Stimulated activated CD8-positive, alpha-beta memory T cell treated with anti-CD3 and anti-CD28 coated beads, Interleukin-2, amount 100 ng/mL, for 48 hours (primary cell): ENCODE measurements at regions not wholly inside any gene's neighbourhood (a gene's known extent, or its start where the extent isn't known, plus 50 kb on each side); places are given as distances from the start of the nearest gene placed in this dataset.

Experiments used
- DNase-seq, 2 donors: peaks; one replicate each; pipeline ENCODE4 v3.0.0-alpha.2; 2020; ENCODE audit warnings: low read depth in 2 of 2

DNA sequence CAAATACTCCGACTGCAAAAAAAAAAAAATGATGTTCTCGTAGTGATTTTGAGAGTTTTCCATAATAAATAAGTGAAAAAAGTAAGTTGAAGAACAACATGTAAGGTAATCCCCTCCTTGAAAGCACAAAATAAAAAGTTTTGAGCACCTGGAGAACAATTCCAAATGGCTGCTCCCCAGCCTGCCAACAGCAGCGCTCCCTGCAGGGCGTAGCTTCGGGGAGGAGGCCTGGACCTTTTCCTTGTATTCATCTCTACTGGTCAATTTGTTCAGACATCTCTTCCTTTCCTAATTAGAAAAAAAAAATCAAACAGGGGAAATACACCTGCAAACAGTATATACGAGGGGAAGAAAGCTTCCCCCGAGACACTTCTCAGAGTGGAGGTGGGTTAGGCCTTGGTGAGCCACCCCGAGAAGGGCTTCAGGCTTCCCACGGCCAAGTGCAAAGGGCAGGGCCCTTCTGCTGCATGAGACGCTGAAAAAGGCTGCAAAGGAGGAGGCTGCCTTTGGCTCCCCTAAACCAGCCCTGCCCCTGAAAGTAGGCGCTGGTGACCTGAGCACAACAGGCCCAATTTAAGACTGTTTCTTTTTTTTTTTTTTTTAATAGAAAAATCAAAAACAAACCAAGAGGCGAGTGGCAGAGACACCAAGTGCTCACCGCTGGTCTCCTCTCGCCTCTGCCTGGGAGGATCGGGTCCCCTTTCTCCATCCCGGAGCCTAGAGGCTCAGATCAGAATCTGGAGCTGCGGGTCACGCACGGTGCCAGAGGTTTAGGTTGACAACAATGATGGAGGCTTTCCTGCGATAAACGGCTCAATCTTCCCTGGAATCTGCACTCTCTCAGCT, 193.1 kb upstream of the FOXF1 start:
- DNase-seq = no peak

DNA sequence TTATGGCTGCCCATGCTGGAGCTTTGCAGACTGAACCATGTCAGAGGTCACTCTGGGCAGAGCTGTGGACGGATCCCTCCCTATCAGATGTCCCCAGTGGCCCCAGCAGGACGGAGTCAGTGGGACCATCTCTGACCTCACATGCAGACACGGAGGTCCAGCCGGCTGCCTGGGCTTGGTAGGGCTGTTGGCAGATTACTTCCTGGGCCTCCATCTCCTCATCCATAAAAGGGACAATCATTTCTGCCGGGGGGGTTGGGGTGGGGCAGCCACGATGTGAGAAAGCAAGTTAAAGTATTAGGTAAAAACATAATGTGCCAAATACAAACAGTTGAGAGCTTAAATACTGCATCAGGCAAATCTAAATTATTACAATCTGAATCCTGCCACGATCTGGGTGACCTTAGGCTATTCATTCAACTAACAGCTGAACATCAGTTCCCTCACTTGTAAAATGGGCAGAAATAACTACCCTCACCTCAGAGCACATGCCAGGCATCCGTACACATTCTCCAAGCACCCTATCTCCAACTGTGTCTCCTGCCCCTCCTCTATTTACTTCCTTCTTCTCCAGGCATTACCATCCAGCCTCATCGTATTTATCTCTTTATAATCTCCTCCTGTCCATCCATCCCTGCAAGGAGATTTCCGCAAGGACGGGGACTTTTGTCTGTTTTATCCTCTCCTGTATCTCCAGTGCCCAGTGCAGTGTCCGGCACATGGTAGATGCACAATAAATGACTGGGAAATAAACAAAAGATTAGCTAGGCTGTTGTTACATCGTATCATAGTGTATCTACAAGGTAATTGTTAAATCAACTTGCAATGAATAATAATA, 192.3 kb upstream of the FOXF1 start:
- no peak for DNase-seq

DNA sequence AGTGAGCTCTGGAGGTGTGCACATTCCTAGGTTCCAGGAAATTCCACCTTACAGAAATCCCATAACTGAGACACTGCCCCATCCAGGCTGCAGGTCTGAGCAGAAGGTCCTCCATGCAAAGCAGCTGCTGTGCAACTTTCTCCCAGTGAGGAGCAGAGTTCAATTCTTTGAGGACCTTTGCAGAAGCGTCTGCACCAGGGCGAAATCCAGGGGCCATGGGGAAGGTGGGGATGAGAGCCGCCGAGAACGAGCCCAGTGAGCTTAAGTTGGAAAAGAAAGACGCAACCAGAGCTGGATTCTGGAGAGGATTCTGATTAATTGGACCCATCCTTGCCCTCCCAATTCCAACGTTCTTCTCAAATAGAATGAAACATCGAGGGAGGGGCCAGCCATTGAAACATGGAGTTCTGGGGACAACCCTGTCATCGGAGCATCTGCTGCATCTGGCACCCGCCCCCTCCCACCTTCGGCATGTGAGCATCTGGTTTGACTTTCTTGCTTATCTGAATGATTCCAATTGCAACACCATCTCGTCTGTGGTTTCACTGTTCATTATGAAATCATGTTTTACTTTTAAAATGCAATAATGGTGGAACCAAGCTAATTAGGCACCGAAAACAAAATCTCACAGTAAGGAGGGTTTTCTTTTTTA, 190.6 kb upstream of the FOXF1 start:
- no peak for DNase-seq

DNA sequence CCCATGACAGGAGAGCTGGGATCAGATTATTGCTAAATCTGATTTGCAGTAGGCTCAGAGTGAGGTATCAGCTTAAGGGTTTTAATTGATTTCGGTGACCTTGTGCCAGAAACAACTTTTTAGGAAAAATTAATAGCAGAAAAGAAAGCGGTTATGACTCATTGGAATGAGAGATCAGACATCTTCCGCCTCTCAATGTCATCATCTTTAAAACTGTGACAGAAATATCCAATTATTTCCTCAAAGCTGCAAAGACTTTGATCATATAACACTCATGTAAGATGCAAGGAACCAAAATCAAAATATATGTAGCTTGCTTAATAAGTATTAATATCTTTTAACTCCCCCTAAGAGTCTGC, 190.1 kb upstream of the FOXF1 start:
- DNase-seq = no peak

DNA sequence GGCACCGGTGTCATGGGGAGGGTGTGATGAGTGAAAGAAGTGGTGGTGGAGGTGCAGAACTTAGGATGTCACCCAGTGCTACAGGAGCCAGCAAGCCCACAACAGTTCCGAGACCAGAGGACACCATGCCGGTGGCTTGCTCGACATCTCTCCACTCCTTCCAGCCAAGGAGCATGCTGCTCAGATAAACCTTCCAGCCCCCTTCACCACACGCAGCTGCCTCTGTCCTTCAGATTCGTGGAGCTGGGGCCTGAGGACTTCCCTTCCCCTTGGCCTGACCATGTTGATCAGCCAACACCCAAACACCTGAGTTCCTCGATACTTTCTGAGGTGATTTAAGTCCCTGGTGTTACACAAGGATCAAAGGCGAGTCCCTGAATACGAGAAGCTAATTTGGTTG, 188.8 kb upstream of the FOXF1 start:
- DNase-seq = no peak

DNA sequence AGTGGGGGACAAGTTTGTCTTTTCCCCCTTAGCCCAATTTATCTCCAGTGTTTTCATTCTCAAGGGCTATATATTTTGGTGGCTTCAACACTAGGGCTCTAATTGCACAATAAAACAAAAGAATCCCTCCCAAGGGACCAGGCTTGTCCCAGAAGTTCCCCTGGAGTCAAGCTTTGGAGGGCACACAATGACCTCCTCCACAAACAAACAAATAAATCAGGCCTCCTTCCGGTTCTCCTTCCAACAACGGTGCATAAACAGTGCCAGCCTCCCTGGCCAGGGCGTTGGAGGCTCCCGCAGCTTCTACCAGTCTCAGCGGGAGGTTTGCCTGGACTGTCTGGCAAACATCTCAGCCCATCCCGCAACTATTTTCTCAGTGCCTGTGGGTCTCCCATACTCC, 188.0 kb upstream of the FOXF1 start:
- DNase-seq = no peak

DNA sequence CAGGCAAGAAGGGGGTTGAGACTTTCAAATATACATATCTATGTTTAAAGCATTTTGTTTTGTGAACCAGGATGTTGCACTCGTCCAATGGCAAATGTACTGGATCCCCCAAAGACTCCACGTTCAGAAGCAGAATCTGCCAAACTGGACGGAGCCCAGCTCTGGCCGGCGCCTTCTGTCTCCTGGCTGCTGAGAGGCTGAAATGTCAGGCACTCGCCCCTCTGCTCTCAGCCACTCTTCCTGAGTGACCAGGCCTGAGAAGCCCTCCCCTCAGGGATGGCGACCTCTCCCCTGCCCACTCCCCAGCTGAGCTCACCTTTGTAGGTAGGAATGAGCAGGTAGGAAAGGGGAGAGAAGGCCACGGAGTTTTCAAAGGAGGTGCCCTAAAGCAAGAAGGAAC, 187.5 kb upstream of the FOXF1 start:
- no peak for DNase-seq

DNA sequence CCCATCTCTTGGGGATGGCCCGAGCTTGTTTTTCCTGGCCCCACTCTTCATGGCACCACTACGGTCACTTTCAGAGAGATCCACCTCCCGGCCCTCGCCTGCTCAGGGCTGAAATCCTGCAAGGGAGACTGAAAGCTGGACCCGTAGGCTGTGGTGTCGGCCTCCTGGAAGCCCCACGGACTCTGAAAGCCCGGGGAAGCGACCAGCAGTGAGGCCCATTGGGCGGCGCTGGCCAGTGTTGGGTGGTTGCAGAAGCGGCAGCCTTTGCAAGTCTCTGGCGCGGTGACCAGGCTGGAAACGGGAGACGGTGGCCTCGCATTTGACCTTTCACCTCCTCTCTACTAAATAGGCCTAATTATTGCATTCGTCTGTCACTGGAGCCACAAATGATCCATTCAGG, 186.0 kb upstream of the FOXF1 start:
- DNase-seq = no peak

DNA sequence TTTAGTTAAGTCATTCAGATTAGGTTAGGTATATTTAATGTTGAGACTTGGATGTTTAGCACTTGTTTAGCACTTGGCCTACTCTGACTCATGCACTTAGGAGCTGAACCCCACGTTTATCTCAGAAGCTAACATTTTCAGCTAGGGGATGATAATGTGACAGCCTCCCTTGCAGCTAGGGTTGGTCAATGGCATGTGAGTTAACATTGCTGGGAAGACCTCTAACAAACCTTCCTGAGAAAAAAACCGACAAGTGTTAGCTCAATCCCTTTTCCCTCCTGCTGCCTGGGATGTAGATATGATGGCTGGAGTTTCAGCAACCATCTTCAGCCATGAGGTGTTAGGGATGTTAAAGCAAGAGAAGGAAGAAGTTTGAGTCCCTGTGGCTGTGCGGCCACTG, 185.0 kb upstream of the FOXF1 start:
- DNase-seq = no peak

DNA sequence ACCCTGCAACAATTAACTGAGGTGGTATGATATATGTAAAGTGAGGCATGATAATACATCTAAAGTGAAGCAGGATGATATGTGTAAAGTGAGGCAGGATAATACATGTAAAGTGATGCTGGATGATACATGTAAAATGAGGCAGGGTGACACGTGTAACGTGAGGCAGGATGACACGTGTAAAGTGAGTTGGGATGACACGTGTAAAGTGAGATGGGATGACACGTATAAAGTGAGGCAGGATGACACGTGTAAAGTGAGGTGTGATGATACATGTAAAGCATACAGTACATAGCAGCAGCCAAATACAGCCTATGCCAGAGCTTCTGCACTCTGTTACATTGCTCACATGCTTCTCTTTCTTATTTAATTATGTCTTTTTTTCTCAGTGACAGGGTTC, 184.4 kb upstream of the FOXF1 start:
- no peak for DNase-seq

DNA sequence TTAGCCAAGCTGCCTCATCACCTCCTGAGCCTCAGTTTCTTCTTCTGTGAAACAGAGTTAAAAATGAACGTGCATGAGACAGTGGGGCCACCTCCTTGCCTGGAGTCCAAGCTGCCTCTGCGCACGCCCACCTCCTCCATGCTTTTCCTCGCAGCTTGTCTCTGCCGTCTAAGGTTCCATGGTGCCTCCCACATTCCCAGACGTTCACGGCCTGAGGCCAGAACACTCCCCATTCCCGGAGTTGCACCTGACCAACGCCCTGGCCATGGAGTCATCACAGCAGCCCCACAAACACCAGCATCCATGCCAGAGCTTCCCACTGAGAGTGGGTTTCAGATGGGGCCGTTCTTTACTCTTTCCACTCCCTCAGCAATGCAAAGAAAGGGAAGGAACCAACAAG, 183.0 kb upstream of the FOXF1 start:
- DNase-seq = no peak

DNA sequence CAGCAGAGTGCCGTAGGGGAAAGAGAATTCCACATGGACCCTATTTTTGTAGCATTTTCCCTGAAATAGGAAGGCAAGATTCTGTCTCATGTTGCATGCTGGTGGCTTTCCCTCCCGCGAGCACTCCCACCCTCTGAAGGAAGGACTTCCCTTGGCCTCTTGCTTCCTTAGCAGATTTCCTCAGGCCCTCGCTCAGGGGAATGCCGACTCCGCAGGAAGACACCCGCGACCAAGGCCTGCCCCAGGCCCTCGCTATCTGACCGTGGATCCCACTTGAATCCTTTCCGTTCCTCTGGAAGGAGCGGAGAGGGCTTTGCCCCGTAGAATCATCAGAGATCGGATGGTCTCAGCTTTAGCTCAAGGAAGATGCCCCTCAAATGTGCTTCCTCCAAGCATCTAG, 179.4 kb upstream of the FOXF1 start:
- DNase-seq = no peak

DNA sequence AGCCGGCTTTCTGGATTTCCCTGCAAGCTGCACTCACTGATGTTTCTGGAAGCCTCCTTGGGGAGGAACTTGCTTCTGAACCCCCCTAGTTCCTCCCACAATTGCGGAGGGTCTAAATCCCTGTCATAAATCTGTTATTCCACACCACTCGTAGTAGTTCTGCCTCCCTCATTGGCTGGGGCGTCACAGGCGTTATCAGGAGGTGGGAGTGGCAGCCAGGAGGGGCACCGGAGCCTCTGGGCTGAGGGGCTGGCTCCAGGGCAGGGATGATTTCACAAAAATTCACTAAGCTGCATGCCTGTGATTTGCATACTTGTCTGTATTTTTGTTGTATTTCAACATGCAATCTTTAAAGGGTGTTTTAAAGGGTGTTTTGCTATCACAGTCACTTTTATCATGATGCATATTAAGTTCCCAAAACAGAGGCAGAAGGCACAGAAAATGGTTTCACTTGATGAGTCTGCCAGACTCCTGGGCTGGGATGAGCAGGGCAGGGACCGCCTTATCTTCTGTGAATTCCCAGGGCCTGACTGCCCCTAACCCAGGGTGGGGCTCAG, 176.2 kb upstream of the FOXF1 start:
- no peak for DNase-seq

DNA sequence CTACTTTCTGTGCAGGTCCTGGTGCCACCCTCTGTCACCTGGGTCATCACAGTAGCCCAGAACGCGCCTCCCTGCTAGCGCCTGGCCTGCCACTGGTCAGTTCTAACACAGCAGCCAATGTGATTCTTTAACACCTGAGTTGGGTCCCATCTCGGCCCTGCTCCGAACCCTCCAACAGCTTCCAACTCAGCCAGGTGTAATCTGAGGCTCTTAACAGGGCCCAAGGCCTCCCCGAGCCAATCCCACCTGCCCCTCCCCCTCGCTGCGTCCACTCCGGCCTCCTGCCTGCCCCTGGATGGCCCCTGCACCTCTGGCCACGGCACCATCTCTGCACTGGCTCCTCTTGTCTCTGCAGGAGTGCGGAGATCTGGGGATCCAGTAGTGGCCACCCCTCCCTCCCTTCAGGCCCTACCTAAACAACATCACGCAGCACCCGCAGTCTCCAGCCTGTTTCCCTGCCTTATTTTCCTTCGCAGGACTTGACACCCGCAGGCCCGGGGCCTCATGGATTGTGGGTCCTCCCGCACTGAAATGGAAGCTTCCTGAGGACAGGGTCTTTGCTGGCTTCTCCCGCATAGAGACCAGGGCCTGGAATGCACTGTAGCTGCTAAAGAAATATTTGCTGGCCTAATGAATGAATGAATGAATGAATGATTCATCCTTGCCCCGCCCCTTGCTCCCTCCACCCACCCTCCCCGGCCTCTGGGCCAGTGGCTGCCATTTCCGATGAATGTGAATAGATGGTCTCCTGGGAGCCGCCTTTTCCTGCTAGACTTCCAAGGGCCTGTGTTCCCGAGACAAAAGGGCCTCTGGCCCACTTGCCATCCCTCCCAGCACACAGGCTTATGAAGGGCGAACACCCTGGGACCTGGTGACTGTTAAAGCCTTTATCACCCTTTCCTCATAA, 174.8 kb upstream of the FOXF1 start:
- no peak for DNase-seq

DNA sequence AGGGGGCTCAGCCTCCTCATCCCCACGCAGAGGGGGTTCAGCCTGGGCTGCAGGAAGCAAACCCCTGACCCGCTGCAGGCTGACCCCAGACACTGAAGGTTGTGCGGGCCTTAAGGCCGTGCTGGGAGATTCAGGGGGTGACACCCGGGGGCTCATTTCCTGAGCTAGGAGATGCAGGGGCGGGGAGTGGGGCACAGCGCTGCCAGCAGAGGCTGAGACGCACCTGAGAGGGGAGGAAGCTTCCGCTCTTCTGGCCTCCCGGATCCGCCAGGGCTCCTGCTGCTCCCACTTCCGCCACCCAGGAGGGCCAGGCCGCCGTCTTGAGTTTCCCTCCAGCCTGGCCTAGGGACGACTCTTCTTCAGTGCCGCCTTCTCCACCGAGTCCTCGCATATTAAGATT, 173.2 kb upstream of the FOXF1 start:
- no peak for DNase-seq

DNA sequence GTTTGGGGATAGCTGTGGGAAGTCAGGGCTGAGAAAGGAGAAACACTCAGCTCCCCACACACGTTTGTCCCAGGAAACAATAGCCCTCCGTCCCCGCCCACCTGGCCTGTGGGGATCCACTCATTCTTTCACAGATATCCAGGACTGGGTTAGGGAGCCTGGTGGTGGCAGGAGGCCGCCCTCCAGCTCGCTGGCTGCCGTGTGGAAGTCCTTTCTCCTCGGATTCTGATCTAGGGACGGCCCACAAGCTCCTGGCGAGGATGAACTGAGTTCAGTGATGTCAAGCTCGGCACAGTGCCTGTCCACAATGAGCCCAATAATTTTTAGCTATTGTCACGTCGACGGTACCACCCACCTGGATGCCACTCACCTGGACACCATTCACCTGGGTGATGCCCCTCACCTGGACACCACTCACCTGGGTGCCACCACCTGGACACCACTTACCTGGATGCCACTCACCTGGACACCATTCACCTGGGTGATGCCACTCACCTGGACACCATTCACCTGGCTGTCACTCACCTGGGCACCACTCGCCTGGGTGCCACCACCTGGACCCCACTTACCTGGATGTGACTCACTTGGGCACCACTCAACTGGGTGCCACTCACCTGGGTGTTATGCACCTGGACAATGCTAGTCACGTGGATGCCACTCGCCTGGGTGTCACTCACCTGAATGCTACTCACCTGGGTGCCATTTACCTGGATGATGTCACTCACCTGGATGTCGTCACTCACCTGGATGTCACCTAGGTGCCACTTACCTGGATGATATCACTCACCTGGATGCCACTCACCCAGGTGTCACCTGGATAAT, 172.5 kb upstream of the FOXF1 start:
- no peak for DNase-seq

DNA sequence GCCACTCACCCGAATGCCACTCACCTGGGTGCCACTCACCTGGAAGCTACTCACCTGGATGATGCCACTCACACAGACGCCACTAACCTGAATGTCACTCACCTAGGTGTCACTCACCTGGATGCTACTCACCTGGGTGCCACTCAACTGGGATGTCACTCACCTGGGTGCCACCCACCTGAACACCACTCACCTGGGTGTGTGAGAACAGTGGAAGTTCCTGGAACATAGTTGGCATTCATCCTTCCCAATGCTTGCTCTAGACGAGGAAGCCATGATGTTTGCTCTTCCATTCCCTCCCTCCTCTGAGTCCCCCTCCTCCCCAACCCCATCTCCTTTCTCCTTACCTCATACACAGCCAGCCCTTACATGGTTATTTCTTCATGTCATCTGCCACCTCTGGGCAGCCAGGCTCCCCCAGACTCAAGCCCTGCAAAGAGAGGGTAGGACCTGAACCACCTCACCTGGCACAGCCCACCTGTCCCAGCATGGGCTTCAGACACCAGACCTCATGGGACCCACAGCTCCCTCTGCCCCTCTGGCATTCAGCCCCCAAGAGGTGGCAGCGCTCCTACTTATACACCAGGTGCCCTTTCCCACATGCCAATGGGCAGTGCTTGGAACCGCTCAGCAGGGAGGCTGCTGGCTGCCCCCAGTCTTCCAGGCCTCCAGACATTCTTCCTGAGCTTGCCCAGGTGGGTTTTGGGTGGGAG, 171.8 kb upstream of the FOXF1 start:
- no peak for DNase-seq

DNA sequence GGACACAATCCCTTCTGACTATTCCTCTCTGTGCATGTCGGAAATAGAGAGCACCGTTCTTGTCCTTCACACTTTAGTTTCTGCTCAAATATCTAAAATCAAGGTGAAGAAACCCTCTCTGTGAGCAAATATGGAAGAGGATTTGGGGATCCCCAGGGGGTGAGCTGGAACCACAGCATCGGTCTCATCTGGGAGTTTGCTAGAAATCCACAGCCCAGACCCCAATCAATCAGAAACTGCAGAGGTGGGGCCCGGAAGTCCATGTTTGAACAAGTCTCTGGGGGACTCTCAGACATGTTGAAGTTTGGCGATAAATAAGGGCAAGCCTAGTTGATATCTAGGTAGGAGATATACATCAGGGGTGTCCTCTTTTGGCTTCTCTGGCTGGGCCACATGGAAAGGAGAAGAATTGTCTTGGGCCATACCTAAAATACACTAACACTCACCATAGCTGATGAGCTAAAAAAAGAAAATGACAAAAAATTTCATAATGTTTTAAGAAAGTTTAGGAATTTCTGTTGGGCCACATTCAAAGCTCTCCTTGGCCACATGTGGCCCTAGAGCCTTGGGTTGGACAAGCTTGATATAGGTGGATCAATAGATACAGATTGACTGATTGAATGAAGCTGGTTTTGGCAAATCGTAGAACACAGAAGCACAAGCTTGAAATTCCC, 168.0 kb upstream of the FOXF1 start:
- no peak for DNase-seq
